ENCODE measurements at regions not wholly inside any gene's neighbourhood (a gene's known extent, or its start where the extent isn't known, plus 50 kb on each side); places are given as distances from the start of the nearest gene placed in this dataset.
"Not testable (repeated sequence)": the region's sequence is repeated elsewhere in the genome, so short reads cannot be mapped to it uniquely, and the experiment has no call there.

- Histone ChIP-seq H3K27me3 (no peaks in the 10 kb centered on the region), H3K27ac (no peak overlapping the region), H3K9me3 (replicated peaks in 1 of 3) (no peaks in the 10 kb centered on the region), H3K4me3 (no peak overlapping the region), H3K4me1 (replicated peaks in 1 of 2) (no peaks in the 10 kb centered on the region), H3K36me3 (replicated peaks in 1 of 2) (no peaks in the 10 kb centered on the region)
- TF ChIP-seq CTCF (IDR thresholded peaks at IDR 0.05) (no peak), POLR2A (IDR thresholded peaks at IDR 0.05) (no peak)
- DNase-seq = no peak
- intact Hi-C loops (cut with DNase I) = no loop called here
Measured at GRCh38 chr11:100515087-100515486, 172.0 kb upstream of the ARHGAP42 start.

GRCh38 chr11:100525197-100525596 lies 161.9 kb upstream of the ARHGAP42 start:
- no peak for DNase-seq
- no peaks in the 10 kb centered on the region for H3K27me3 ChIP-seq
- WGBS, 4 donors = 84 to 100% (median 91%) methylated on average over 1 to 4 of the region's 4 CpGs
- no peak for TF ChIP-seq CTCF (IDR thresholded peaks at IDR 0.05)
- no peak overlapping the region for H3K4me3 ChIP-seq
- no peaks in the 10 kb centered on the region for H3K36me3 ChIP-seq (replicated peaks in 1 of 2)
- no peaks in the 10 kb centered on the region for H3K9me3 ChIP-seq (replicated peaks in 1 of 3)
- intact Hi-C loops (cut with DNase I) = no loop called here
- H3K4me1 ChIP-seq (replicated peaks in 1 of 2) = no peaks in the 10 kb centered on the region
- no peak overlapping the region for H3K27ac ChIP-seq

GRCh38 chr11:100525635-100526034 lies 161.5 kb upstream of the ARHGAP42 start:
- no peak overlapping the region for H3K27ac ChIP-seq
- H3K4me3 ChIP-seq = no peak overlapping the region
- no peaks in the 10 kb centered on the region for H3K27me3 ChIP-seq
- TF ChIP-seq POLR2A (IDR thresholded peaks at IDR 0.05) (no peak), CTCF (IDR thresholded peaks at IDR 0.05) (no peak)
- no peak for DNase-seq
- no peaks in the 10 kb centered on the region for H3K4me1 ChIP-seq (replicated peaks in 1 of 2)
- H3K9me3 ChIP-seq (replicated peaks in 1 of 3) = no peaks in the 10 kb centered on the region
- 29 to 70% (median 34%) methylated on average over 1 to 2 of the region's 2 CpGs for WGBS, 4 donors
- intact Hi-C loops (cut with DNase I) = no loop called here
- no peaks in the 10 kb centered on the region for H3K36me3 ChIP-seq (replicated peaks in 1 of 2)

DNA sequence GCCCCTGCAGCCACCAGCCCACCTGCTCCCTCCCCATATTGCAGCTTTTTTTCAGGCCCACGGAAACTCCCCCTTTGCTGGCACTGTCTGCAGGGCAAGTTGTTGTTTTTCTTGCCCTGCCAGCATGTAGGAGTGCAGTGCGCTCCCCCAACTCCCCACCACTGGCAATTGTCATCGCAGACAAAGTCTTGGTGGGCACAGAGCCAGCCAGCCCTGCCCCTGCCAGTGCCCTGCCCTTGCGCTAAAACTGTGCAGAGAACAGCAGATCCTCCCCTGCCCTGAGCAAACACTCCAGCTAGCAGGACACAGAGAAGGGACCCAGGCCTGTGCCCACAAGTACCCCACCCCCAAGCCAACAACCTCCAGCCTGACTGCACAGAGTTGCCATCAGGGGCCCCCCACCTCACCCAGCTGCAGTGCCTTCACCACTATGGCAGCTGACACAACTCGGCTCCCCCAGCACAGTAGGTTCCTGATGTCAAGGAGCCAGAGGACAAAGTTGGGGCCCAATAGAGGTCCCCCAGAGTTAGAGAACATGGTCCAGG lies 158.1 kb upstream of the ARHGAP42 start:
- no peaks in the 10 kb centered on the region for H3K27me3 ChIP-seq
- TF ChIP-seq CTCF (IDR thresholded peaks at IDR 0.05) = no peak
- no peak for TF ChIP-seq POLR2A (IDR thresholded peaks at IDR 0.05)
- H3K9me3 ChIP-seq (replicated peaks in 1 of 3) = no peaks in the 10 kb centered on the region
- DNase-seq = no peak
- no peak overlapping the region for H3K27ac ChIP-seq
- intact Hi-C loops (cut with DNase I) = no loop called here
- H3K36me3 ChIP-seq (replicated peaks in 1 of 2) = no peaks in the 10 kb centered on the region
- H3K4me3 ChIP-seq = no peak overlapping the region
- H3K4me1 ChIP-seq (replicated peaks in 1 of 2) = no peaks in the 10 kb centered on the region
- 89 to 100% (median 92%) methylated on average over 3 to 5 of the region's 5 CpGs for WGBS, 4 donors

DNA sequence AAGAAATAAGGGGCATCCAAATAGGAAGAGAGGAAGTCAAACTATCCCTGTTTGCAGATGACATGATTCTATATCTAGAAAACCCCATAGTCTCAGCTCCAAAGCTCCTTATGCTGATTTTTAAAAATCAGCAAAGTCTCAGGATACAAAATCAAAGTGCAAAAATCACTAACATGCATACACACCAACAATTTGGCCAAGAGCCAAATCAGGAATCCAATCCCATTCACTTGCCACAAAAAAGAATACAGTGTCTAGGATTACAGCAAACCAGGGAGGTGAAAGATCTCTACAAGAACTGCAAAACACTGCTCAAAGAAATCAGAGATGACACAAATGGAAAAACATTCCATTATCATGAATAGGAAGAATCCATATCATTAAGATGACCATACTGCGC lies 155.8 kb upstream of the ARHGAP42 start:
- WGBS, 4 donors = 97 to 100% (median 99%) methylated on average over 1 of the region's 1 CpG
- intact Hi-C loops (cut with DNase I); H3K4me1 ChIP-seq (replicated peaks in 1 of 2); H3K9me3 ChIP-seq (replicated peaks in 1 of 3); H3K4me3 ChIP-seq; H3K27ac ChIP-seq; H3K27me3 ChIP-seq; DNase-seq; H3K36me3 ChIP-seq (replicated peaks in 1 of 2): not testable (repeated sequence)
